Small intestine (tissue), 7 donors: ENCODE measurements at regions not wholly inside any gene's neighbourhood (a gene's known extent, or its start where the extent isn't known, plus 50 kb on each side); places are given as distances from the start of the nearest gene placed in this dataset.
"Not testable (repeated sequence)": the region's sequence is repeated elsewhere in the genome, so short reads cannot be mapped to it uniquely, and the experiment has no call there.

ENCODE experiments used
- DNase-seq, 2 donors: peaks; one replicate each; pipeline versions ENCODE4 v3.0.0 to v3.0.0-alpha.2; 2013
- FAIRE-seq: peaks from 2 replicates; lab custom pipeline; 2012; peaks lifted over from hg19 to GRCh38; lab: Jason Lieb, UNC
- H3K27ac ChIP-seq, 3 donors: one replicate each; pipeline ENCODE4 v1.5.1; 2013; ENCODE audit warnings: low read length in 2 of 3, mild to moderate bottlenecking in 2 of 3, control low read depth in 1 of 3, inconsistent platforms in 1 of 3, low read depth in 1 of 3, moderate library complexity in 1 of 3
- H3K27me3 ChIP-seq, 3 donors: one replicate each; pipeline ENCODE4 v1.6.1; 2013; ENCODE audit warnings: low read length in 3 of 3, inconsistent platforms in 1 of 3; ENCODE audit not compliant: control insufficient read depth in 3 of 3, insufficient read depth in 3 of 3
- H3K36me3 ChIP-seq, 3 donors: one replicate each; pipeline ENCODE4 v1.6.1; 2013; ENCODE audit warnings: low read length in 3 of 3, inconsistent platforms in 1 of 3, low read depth in 1 of 3, mild to moderate bottlenecking in 1 of 3, moderate library complexity in 1 of 3; ENCODE audit not compliant: control insufficient read depth in 3 of 3, insufficient read depth in 2 of 3
- H3K4me1 ChIP-seq, 3 donors: one replicate each; pipeline ENCODE4 v1.6.1; 2013; ENCODE audit warnings: low read length in 2 of 3, inconsistent platforms in 1 of 3, low read depth in 1 of 3, mild to moderate bottlenecking in 1 of 3, moderate library complexity in 1 of 3; ENCODE audit not compliant: control insufficient read depth in 3 of 3, insufficient read depth in 2 of 3
- H3K4me3 ChIP-seq, 3 donors: one replicate each; pipeline ENCODE4 v1.5.1; 2013; ENCODE audit warnings: low read length in 3 of 3, control low read depth in 1 of 3, inconsistent platforms in 1 of 3, low read depth in 1 of 3, mild to moderate bottlenecking in 1 of 3, moderate library complexity in 1 of 3
- H3K9me3 ChIP-seq, 2 donors: one replicate each; pipeline ENCODE4 v1.6.1; 2013; ENCODE audit warnings: low read depth in 1 of 2, low read length in 1 of 2; ENCODE audit not compliant: control insufficient read depth in 2 of 2, insufficient read depth in 1 of 2
- WGBS, 3 donors: extraction: QIAGEN DNeasy Blood & Tissue Kit; methylation state at CpG; one replicate each; pipeline ENCODE4 v1.1.7; 2013; 5-methylcytosine and 5-hydroxymethylcytosine counted together
- donor health status: healthy with polysubstance abuse.
- donor health status: control.
- donor health status: control.
- donor health status: Bipolar disorder and iron deficiency.
- donor health status: healthy.

- DNase-seq (no peak), FAIRE-seq (no peak)
- Histone ChIP-seq H3K4me1 (no peaks in the 10 kb centered on the region), H3K9me3 (no peaks in the 10 kb centered on the region), H3K27ac (no peak overlapping the region), H3K27me3 (no peaks in the 10 kb centered on the region), H3K36me3 (no peaks in the 10 kb centered on the region), H3K4me3 (no peak overlapping the region)
- 56 to 79% (median 68%) methylated on average over 3 of the region's 3 CpGs for WGBS, 3 donors
These were observed 1071.1 kb upstream of the CITED2 start for GRCh38 chr6:140445474-140446004.

GRCh38 chr6:140443112-140443511, 1068.7 kb upstream of the CITED2 start:
- H3K4me3 ChIP-seq, H3K9me3 ChIP-seq, FAIRE-seq, H3K27me3 ChIP-seq, DNase-seq, H3K27ac ChIP-seq, H3K4me1 ChIP-seq, H3K36me3 ChIP-seq: not testable (repeated sequence)
- 96 to 97% (median 97%) methylated on average over 7 of the region's 7 CpGs for WGBS, 3 donors

GRCh38 chr6:140441256-140441655, 1066.8 kb upstream of the CITED2 start:
- no peaks in the 10 kb centered on the region for H3K27me3 ChIP-seq
- H3K36me3 ChIP-seq = no peaks in the 10 kb centered on the region
- H3K4me3 ChIP-seq = no peak overlapping the region
- no peak overlapping the region for H3K27ac ChIP-seq
- FAIRE-seq (no peak), DNase-seq (peak; percentile 45 to 67)
- 67 to 80% (median 67%) methylated on average over 6 of the region's 6 CpGs for WGBS, 3 donors
- H3K9me3 ChIP-seq = no peaks in the 10 kb centered on the region
- no peaks in the 10 kb centered on the region for H3K4me1 ChIP-seq

GRCh38 chr6:140440223-140440835, 1065.9 kb upstream of the CITED2 start:
- no peak for DNase-seq
- Histone ChIP-seq H3K36me3 (no peaks in the 10 kb centered on the region), H3K4me1 (no peaks in the 10 kb centered on the region), H3K4me3 (no peak overlapping the region), H3K27me3 (no peaks in the 10 kb centered on the region), H3K27ac (no peak overlapping the region), H3K9me3 (no peaks in the 10 kb centered on the region)
- no peak for FAIRE-seq
- WGBS, 3 donors = 63 to 69% (median 65%) methylated on average over 2 of the region's 2 CpGs

- Histone ChIP-seq H3K36me3 (no peaks in the 10 kb centered on the region), H3K9me3 (peaks cover 0 to 14% of the 10 kb centered on the region in 2 donors), H3K27me3 (no peaks in the 10 kb centered on the region), H3K4me1 (no peaks in the 10 kb centered on the region), H3K27ac (no peak overlapping the region), H3K4me3 (no peak overlapping the region)
- FAIRE-seq = no peak
- DNase-seq = no peak
- WGBS, 3 donors = 83 to 85% (median 84%) methylated on average over 2 of the region's 2 CpGs
These were observed 1063.9 kb upstream of the CITED2 start for GRCh38 chr6:140438346-140438735.

GRCh38 chr6:140437619-140438345, 1063.3 kb upstream of the CITED2 start:
- DNase-seq (no peak), FAIRE-seq (no peak)
- H3K4me1 ChIP-seq = no peaks in the 10 kb centered on the region
- peaks cover 0 to 14% of the 10 kb centered on the region in 2 donors for H3K9me3 ChIP-seq
- no peak overlapping the region for H3K4me3 ChIP-seq
- H3K36me3 ChIP-seq = no peaks in the 10 kb centered on the region
- 82 to 86% (median 83%) methylated on average over 5 of the region's 5 CpGs for whole genome bisulfite sequencing, 3 donors
- no peaks in the 10 kb centered on the region for H3K27me3 ChIP-seq
- H3K27ac ChIP-seq = no peak overlapping the region

GRCh38 chr6:140436023-140436811, 1061.8 kb upstream of the CITED2 start:
- FAIRE-seq (no peak), DNase-seq (no peak)
- Histone ChIP-seq H3K36me3 (no peaks in the 10 kb centered on the region), H3K27ac (no peak overlapping the region), H3K9me3 (peaks cover 0 to 14% of the 10 kb centered on the region in 2 donors), H3K4me1 (no peaks in the 10 kb centered on the region), H3K27me3 (no peaks in the 10 kb centered on the region), H3K4me3 (no peak overlapping the region)
- 65 to 89% (median 79%) methylated on average over 2 of the region's 2 CpGs for WGBS, 3 donors

GRCh38 chr6:140434761-140435160, 1060.3 kb upstream of the CITED2 start:
- no peak overlapping the region for H3K4me3 ChIP-seq
- no peaks in the 10 kb centered on the region for H3K4me1 ChIP-seq
- FAIRE-seq = no peak
- no peaks in the 10 kb centered on the region for H3K27me3 ChIP-seq
- no peak overlapping the region for H3K27ac ChIP-seq
- H3K36me3 ChIP-seq = no peaks in the 10 kb centered on the region
- peaks cover 0 to 14% of the 10 kb centered on the region in 2 donors for H3K9me3 ChIP-seq
- DNase-seq = no peak
